Kidney (tissue), 13 donors: ENCODE measurements at regions not wholly inside any gene's neighbourhood (a gene's known extent, or its start where the extent isn't known, plus 50 kb on each side); places are given as distances from the start of the nearest gene placed in this dataset.

ENCODE experiments used
- DNase-seq, 5 donors: peaks; one replicate each; pipeline ENCODE4 v3.0.0-alpha.2; 2013 to 2020
- FAIRE-seq: peaks from 2 replicates; lab custom pipeline; 2012; peaks lifted over from hg19 to GRCh38; lab: Jason Lieb, UNC
- H3K27ac ChIP-seq, 2 donors: one replicate each; pipeline ENCODE4 v1.7.0; 2013; ENCODE audit warnings: low read depth in 2 of 2, low read length in 2 of 2, inconsistent platforms in 1 of 2
- H3K27me3 ChIP-seq: one replicate; pipeline ENCODE4 v1.7.1; 2013; ENCODE audit warnings: low read length, inconsistent platforms; ENCODE audit not compliant: control insufficient read depth, insufficient read depth
- H3K36me3 ChIP-seq, 3 donors: one replicate each; pipeline versions ENCODE4 v1.7.0 to v1.7.1; 2013; ENCODE audit warnings: low read length in 3 of 3, control low read depth in 1 of 3, inconsistent platforms in 1 of 3; ENCODE audit not compliant: insufficient read depth in 3 of 3, control insufficient read depth in 2 of 3
- H3K4me1 ChIP-seq, 3 donors: one replicate each; pipeline versions ENCODE4 v1.7.0 to v1.7.1; 2013; ENCODE audit warnings: low read length in 3 of 3, inconsistent platforms in 1 of 3, low read depth in 1 of 3; ENCODE audit not compliant: control insufficient read depth in 2 of 3, insufficient read depth in 2 of 3
- H3K4me3 ChIP-seq, 3 donors: one replicate each; pipeline versions ENCODE4 v1.7.0 to v1.8.1; 2013; ENCODE audit warnings: low read length in 3 of 3, control low read depth in 1 of 3, inconsistent platforms in 1 of 3
- H3K9ac ChIP-seq, 3 donors: one replicate each; pipeline versions ENCODE4 v1.7.0 to v1.7.1; 2013; ENCODE audit warnings: low read length in 3 of 3, control low read depth in 1 of 3, inconsistent platforms in 1 of 3
- H3K9me3 ChIP-seq, 3 donors: one replicate each; pipeline versions ENCODE4 v1.7.0 to v1.7.1; 2013; ENCODE audit warnings: low read length in 3 of 3, control low read depth in 1 of 3, inconsistent platforms in 1 of 3; ENCODE audit not compliant: control insufficient read depth in 2 of 3, insufficient read depth in 1 of 3
- intact Hi-C: fragments of 100-400 bp; cut with DNase I; formaldehyde crosslinking; loops from one replicate; pipeline ENCODE4 v1.11.1; 2022
- TF ChIP-seq, protein P1 (sequence below): IDR thresholded peaks from 3 replicates; pipeline ENCODE4 v1.5.1; 2012; ENCODE audit warnings: mild to moderate bottlenecking, moderate library complexity, borderline replicate concordance; ENCODE audit not compliant: insufficient read depth; ENCODE audit errors: extremely low read depth
- donor health status: control.
- donor health status: control.
- donor health status: control.
- donor health status: control.
- donor health status: control.
- donor health status: DM: yes; HTN: yes; CAD: no.
- donor health status: Normal renal cell carcinoma (clear cell type).

DNA sequence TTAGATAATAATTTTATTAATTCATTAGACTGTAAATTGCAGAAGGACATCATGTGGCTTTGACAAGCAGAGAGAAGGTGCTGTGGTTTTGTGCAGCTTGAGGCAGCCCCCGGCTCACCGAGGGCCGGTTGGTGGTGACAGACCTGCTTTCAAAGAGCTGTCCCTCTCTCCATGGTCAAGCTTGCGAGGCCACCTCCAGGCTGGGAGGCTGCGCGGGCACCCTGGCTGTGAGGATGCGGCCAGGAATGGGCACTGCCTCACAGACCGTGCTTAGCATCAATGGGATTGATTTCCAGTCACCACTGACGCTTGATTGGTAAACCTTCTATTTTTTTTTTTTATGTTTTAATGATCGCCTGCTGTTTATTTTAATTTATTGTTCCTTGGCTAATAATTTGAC is 690.9 kb downstream of the GALR1 start:
- Histone ChIP-seq H3K4me1 (no peaks in the 10 kb centered on the region), H3K27me3 (no peaks in the 10 kb centered on the region), H3K27ac (no peak overlapping the region), H3K9ac (no peak overlapping the region), H3K9me3 (no peaks in the 10 kb centered on the region), H3K36me3 (no peaks in the 10 kb centered on the region), H3K4me3 (no peak overlapping the region)
- FAIRE-seq (no peak), DNase-seq (peak in 1 of 5 donors; percentile 49)
- intact Hi-C loops: no loop called here
- TF ChIP-seq, protein P1, sequence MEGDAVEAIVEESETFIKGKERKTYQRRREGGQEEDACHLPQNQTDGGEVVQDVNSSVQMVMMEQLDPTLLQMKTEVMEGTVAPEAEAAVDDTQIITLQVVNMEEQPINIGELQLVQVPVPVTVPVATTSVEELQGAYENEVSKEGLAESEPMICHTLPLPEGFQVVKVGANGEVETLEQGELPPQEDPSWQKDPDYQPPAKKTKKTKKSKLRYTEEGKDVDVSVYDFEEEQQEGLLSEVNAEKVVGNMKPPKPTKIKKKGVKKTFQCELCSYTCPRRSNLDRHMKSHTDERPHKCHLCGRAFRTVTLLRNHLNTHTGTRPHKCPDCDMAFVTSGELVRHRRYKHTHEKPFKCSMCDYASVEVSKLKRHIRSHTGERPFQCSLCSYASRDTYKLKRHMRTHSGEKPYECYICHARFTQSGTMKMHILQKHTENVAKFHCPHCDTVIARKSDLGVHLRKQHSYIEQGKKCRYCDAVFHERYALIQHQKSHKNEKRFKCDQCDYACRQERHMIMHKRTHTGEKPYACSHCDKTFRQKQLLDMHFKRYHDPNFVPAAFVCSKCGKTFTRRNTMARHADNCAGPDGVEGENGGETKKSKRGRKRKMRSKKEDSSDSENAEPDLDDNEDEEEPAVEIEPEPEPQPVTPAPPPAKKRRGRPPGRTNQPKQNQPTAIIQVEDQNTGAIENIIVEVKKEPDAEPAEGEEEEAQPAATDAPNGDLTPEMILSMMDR: no peak

DNA sequence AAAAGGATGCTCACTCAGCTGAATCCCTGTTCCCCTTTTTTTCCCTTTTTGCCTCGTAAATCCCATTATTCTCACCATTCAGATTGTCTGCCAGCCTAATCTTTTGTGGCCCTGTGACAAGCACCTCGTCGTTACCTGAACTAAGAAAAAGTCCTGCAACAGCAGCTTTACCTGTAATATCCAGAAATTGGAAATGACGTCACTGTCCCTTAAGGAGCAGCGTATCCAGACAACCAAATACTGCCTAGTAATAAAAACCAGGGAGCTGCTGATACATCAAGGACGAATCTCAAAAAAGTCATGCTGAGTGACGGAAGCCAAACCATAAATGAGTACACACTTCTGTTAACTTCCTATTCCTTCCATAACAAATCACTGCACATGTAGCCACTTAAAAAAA is 694.9 kb downstream of the GALR1 start:
- no peaks in the 10 kb centered on the region for H3K27me3 ChIP-seq
- H3K27ac ChIP-seq: no peak overlapping the region
- no peak overlapping the region for H3K9ac ChIP-seq
- DNase-seq: no peak
- TF ChIP-seq, protein P1: no peak
- H3K4me3 ChIP-seq: no peak overlapping the region
- no peaks in the 10 kb centered on the region for H3K9me3 ChIP-seq
- FAIRE-seq: no peak
- intact Hi-C loops: no loop called here
- no peaks in the 10 kb centered on the region for H3K36me3 ChIP-seq
- H3K4me1 ChIP-seq: no peaks in the 10 kb centered on the region

GRCh38 chr18:77948567-77948966 is 698.9 kb downstream of the GALR1 start:
- DNase-seq (peak in 1 of 5 donors; percentile 3), FAIRE-seq (no peak)
- Histone ChIP-seq H3K27ac (no peak overlapping the region), H3K4me3 (no peak overlapping the region), H3K9ac (no peak overlapping the region), H3K36me3 (no peaks in the 10 kb centered on the region), H3K4me1 (no peaks in the 10 kb centered on the region), H3K27me3 (no peaks in the 10 kb centered on the region), H3K9me3 (peaks cover 0 to 7% (median 0%) of the 10 kb centered on the region in 3 donors)
- TF ChIP-seq, protein P1: no peak
- intact Hi-C loops: no loop called here

DNA sequence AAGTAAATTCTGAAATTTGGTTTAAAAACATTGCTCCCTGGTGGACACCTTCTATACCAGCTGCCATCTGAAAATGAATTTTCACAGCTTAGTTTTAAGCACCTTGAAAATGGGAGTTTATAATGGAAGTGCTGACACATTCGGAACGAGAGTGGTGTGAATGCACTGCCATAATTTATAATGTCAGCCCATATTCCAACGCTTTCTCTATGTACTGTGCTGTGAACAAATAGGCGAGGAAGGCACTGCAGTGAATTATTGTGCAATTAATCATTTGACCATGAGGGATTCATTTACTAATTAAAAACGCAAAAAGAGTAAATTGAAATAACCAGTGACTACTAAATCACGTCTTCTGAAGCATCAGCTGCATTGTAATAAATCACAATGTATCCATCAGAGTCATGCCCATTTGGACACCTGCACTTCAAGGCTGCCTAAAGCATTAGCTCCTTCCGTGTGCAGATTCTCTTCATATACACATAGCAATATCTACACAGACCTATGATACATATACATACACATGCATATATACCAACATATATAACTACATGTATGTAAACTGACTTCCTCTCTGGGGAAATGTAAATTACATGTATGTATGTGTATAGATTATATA is 699.8 kb downstream of the GALR1 start:
- Histone ChIP-seq H3K27me3 (no peaks in the 10 kb centered on the region), H3K27ac (no peak overlapping the region), H3K9ac (no peak overlapping the region), H3K36me3 (no peaks in the 10 kb centered on the region), H3K4me1 (no peaks in the 10 kb centered on the region), H3K4me3 (no peak overlapping the region), H3K9me3 (peaks cover 0 to 7% (median 0%) of the 10 kb centered on the region in 3 donors)
- TF ChIP-seq, protein P1: no peak
- DNase-seq: peak in 1 of 5 donors; percentile 3
- intact Hi-C loops: no loop called here
- FAIRE-seq: no peak
